PC-9 (cell line): ENCODE measurements at regions not wholly inside any gene's neighbourhood (a gene's known extent, or its start where the extent isn't known, plus 50 kb on each side); places are given as distances from the start of the nearest gene placed in this dataset.
"Not testable (repeated sequence)": the region's sequence is repeated elsewhere in the genome, so short reads cannot be mapped to it uniquely, and the experiment has no call there.

Experiments
- BruUV-seq: library from RNA; stranded (reverse); fragments of 400-500 nt; replicated peaks from 2 replicates; lab custom pipeline; 2021; lab: Mats Ljungman, UMichigan
- CTCF ChIA-PET: fragments of 300-600 bp; sonication (Branson Sonifier 250); formaldehyde crosslinking; loops from one replicate; lab custom pipeline; 2022; ENCODE audit warnings: antibody characterized with exemption; lab: Charles Lee
- POLR2A ChIA-PET: fragments of 300-600 bp; sonication (Branson Sonifier 250); formaldehyde crosslinking; loops from one replicate; lab custom pipeline; 2022; ENCODE audit warnings: antibody characterized with exemption; ENCODE audit not compliant: unreplicated experiment; lab: Charles Lee
- DNase-seq, 2 experiments: peaks; one replicate each; pipeline versions ENCODE4 v3.0.0 to v3.0.0-alpha.2; 2015 to 2022; ENCODE audit warnings: mixed read lengths in 1 of 2
- H2AFZ ChIP-seq: fragments of 200-600 bp; sonication (generic); 2 replicates; pipeline ENCODE4 v1.8.1; 2017; ENCODE audit warnings: antibody characterized with exemption
- H3F3A ChIP-seq: fragments of 200-600 bp; sonication (generic); 2 replicates; pipeline ENCODE4 v1.8.1; 2017; ENCODE audit warnings: antibody characterized with exemption, mild to moderate bottlenecking, low read depth; ENCODE audit not compliant: insufficient read depth
- H3K27ac ChIP-seq: fragments of 200-600 bp; sonication (generic); 2 replicates; pipeline ENCODE4 v1.6.1; 2016; ENCODE audit warnings: mixed run types
- H3K27me3 ChIP-seq: fragments of 200-600 bp; sonication (generic); 2 replicates; pipeline ENCODE4 v1.6.1; 2016; ENCODE audit warnings: low read depth, mixed run types; ENCODE audit not compliant: insufficient read depth
- H3K36me3 ChIP-seq: fragments of 200-600 bp; sonication (generic); 2 replicates; pipeline ENCODE4 v1.6.1; 2016; ENCODE audit warnings: low read depth, mixed run types
- H3K4me1 ChIP-seq: fragments of 200-600 bp; sonication (generic); replicated peaks from 2 replicates; pipeline ENCODE4 v1.6.1; 2016; ENCODE audit warnings: mixed run types; ENCODE audit not compliant: insufficient read depth
- H3K4me2 ChIP-seq: fragments of 200-600 bp; sonication (generic); 2 replicates; pipeline ENCODE4 v1.6.1; 2017; ENCODE audit warnings: mixed run types
- H3K4me3 ChIP-seq: fragments of 200-600 bp; sonication (generic); 2 replicates; pipeline ENCODE4 v1.6.1; 2016; ENCODE audit warnings: mixed run types
- H3K79me2 ChIP-seq: fragments of 200-600 bp; sonication (generic); 2 replicates; pipeline ENCODE4 v1.6.1; 2017; ENCODE audit warnings: low read depth, mixed run types
- H3K9me2 ChIP-seq: fragments of 200-600 bp; sonication (generic); 2 replicates; pipeline ENCODE4 v1.8.1; 2017; ENCODE audit warnings: mild to moderate bottlenecking; ENCODE audit not compliant: insufficient read depth
- H3K9me3 ChIP-seq: fragments of 200-600 bp; sonication (generic); 2 replicates; pipeline ENCODE4 v1.8.1; 2016; ENCODE audit warnings: low read depth; ENCODE audit not compliant: insufficient read depth
- H4K20me1 ChIP-seq: fragments of 200-600 bp; sonication (generic); 2 replicates; pipeline ENCODE4 v1.8.1; 2017; ENCODE audit not compliant: insufficient read depth
- CTCF ChIP-seq: fragments of 200-600 bp; sonication (generic); conservative IDR thresholded peaks from 2 replicates; pipeline ENCODE4 v1.6.1; 2017; ENCODE audit warnings: mixed run types, antibody characterized with exemption, mild to moderate bottlenecking, moderate library complexity
- EZH2 ChIP-seq: fragments of 200-600 bp; sonication (generic); IDR thresholded peaks from 2 replicates; pipeline ENCODE4 v1.8.0; 2017; ENCODE audit warnings: antibody characterized with exemption, low read depth
- intact Hi-C: fragments of 100-400 bp; cut with micrococcal nuclease; formaldehyde crosslinking; loops from one replicate; pipeline ENCODE4 v1.10.0; 2022; ENCODE audit not compliant: unreplicated experiment

DNA sequence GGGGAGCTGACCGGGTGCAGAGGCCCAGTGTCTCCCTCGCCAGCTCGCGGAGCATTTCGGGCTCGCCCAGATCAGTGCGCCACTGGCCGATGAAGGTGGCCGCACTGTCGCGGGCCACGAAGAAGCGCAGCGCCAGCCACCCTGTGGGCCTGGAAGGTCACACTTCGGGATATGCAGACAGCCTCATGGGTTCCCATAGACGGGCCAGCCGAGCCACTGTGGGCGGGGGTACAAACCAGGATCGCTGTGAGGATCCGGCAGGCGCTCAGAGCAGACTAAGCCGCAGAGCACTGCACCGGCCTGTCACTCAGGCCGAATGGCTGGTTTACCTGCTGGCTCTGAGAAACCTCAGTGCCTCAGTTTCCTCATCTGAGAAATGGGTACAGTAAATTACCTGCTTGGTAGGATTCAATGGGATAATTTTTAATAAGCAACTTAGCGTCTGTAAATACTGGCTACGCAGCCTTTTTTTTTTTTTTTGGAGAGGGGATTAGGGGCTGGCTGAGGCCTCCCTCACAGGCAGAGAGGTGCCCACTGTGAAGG, 64.0 kb upstream of the IGFBPL1 start:
- Histone ChIP-seq H3K27me3 (no peaks in the 10 kb centered on the region), H3K4me1 (no peaks in the 10 kb centered on the region), H4K20me1 (no peaks in the 10 kb centered on the region), H3K9me2 (no peaks in the 10 kb centered on the region), H3F3A (no peaks in the 10 kb centered on the region), H3K9me3 (no peaks in the 10 kb centered on the region), H3K4me2 (no peak overlapping the region), H3K27ac (no peak overlapping the region), H3K79me2 (no peaks in the 10 kb centered on the region), H2AFZ (no peak overlapping the region), H3K36me3 (no peaks in the 10 kb centered on the region), H3K4me3 (no peak overlapping the region)
- intact Hi-C loops: no loop called here
- ChIA-PET CTCF (no interaction called here), POLR2A (no interaction called here)
- BruUV-seq: no TSS peak
- DNase-seq: no peak
- TF ChIP-seq EZH2 (no peak), CTCF (no peak)

GRCh38 chr9:38487418-38488155, 63.3 kb upstream of the IGFBPL1 start:
- CTCF ChIA-PET, H3K4me3 ChIP-seq, H3K27me3 ChIP-seq, H3K79me2 ChIP-seq, POLR2A ChIA-PET, H3K4me2 ChIP-seq, BruUV-seq, H3K9me3 ChIP-seq, intact Hi-C loops, H2AFZ ChIP-seq, H3K9me2 ChIP-seq, DNase-seq, H3K36me3 ChIP-seq, H3K4me1 ChIP-seq, H4K20me1 ChIP-seq, H3F3A ChIP-seq, H3K27ac ChIP-seq: not testable (repeated sequence)

- Histone ChIP-seq H3F3A (no peaks in the 10 kb centered on the region), H4K20me1 (no peaks in the 10 kb centered on the region), H3K36me3 (no peaks in the 10 kb centered on the region), H3K27ac (no peak overlapping the region), H3K4me3 (no peak overlapping the region), H3K4me1 (peaks cover 4% of the 10 kb centered on the region; the same call in 1 of the 2 replicates), H3K9me3 (no peaks in the 10 kb centered on the region), H3K79me2 (no peaks in the 10 kb centered on the region), H3K4me2 (no peak overlapping the region), H3K27me3 (no peaks in the 10 kb centered on the region), H2AFZ (no peak overlapping the region), H3K9me2 (no peaks in the 10 kb centered on the region)
- POLR2A ChIA-PET: no interaction called here
- TF ChIP-seq CTCF (no peak), EZH2 (no peak)
- BruUV-seq: no TSS peak
- CTCF ChIA-PET: no interaction called here
- intact Hi-C loops: no loop called here
- DNase-seq: no peak
These were observed 62.6 kb upstream of the IGFBPL1 start for GRCh38 chr9:38486837-38487236.
